ENCODE measurements at regions not wholly inside any gene's neighbourhood (a gene's known extent, or its start where the extent isn't known, plus 50 kb on each side); places are given as distances from the start of the nearest gene placed in this dataset.
A peak's percentile ranks its signal among the peaks of the same experiment; 100 is the strongest.

- Histone ChIP-seq H3K18ac (ENCODE audit: low read depth in 1 of 2, low read length in 2 of 2) (no peak overlapping the region), H2AFZ (ENCODE audit: low read depth, low read length) (no peak overlapping the region), H3K9me3 (ENCODE audit: control insufficient read depth, low read length) (no peaks in the 10 kb centered on the region), H2BK12ac (ENCODE audit: low read length in 2 of 2) (no peak overlapping the region), H4K91ac (ENCODE audit: low read length) (no peak overlapping the region), H3K4me2 (ENCODE audit: low read length, poor library complexity, severe bottlenecking) (no peak overlapping the region), H3K4me3 (ENCODE audit: insufficient read depth in 1 of 2, low read depth in 1 of 2, low read length in 2 of 2) (no peak overlapping the region), H4K8ac (ENCODE audit: low read length) (no peak overlapping the region), H3K4ac (ENCODE audit: low read depth in 1 of 2, low read length in 2 of 2) (no peak overlapping the region), H2BK120ac (ENCODE audit: low read depth, low read length) (no peak overlapping the region), H2AK5ac (ENCODE audit: low read length, severe bottlenecking) (no peak overlapping the region), H2BK15ac (ENCODE audit: low read depth, poor library complexity, severe bottlenecking) (no peak overlapping the region), H3K14ac (ENCODE audit: low read length in 2 of 2) (no peak overlapping the region), H3K9ac (ENCODE audit: low read length) (no peak overlapping the region), H3K23ac (ENCODE audit: low read length in 2 of 2) (no peak overlapping the region), H3K79me1 (replicated peaks; ENCODE audit: low read length, poor library complexity, severe bottlenecking) (no peaks in the 10 kb centered on the region), H3K27me3 (ENCODE audit: control insufficient read depth in 1 of 2, insufficient read depth in 1 of 2, low read length in 2 of 2) (no peaks in the 10 kb centered on the region), H3K27ac (ENCODE audit: low read length, poor library complexity, severe bottlenecking) (no peak overlapping the region), H2BK5ac (ENCODE audit: low read depth, low read length, poor library complexity, severe bottlenecking) (no peak overlapping the region), H3K36me3 (ENCODE audit: control insufficient read depth in 1 of 2, insufficient read depth in 2 of 2, low read depth in 1 of 2, low read length in 2 of 2) (no peaks in the 10 kb centered on the region), H3K4me1 (ENCODE audit: control insufficient read depth, insufficient read depth, low read depth, low read length) (no peaks in the 10 kb centered on the region)
- DNase-seq = no peak
- 84% methylated on average over 6 of the region's 6 CpGs for WGBS
These were observed 429.0 kb upstream of the ATP11B start for GRCh38 chr3:182364323-182364722.

DNA sequence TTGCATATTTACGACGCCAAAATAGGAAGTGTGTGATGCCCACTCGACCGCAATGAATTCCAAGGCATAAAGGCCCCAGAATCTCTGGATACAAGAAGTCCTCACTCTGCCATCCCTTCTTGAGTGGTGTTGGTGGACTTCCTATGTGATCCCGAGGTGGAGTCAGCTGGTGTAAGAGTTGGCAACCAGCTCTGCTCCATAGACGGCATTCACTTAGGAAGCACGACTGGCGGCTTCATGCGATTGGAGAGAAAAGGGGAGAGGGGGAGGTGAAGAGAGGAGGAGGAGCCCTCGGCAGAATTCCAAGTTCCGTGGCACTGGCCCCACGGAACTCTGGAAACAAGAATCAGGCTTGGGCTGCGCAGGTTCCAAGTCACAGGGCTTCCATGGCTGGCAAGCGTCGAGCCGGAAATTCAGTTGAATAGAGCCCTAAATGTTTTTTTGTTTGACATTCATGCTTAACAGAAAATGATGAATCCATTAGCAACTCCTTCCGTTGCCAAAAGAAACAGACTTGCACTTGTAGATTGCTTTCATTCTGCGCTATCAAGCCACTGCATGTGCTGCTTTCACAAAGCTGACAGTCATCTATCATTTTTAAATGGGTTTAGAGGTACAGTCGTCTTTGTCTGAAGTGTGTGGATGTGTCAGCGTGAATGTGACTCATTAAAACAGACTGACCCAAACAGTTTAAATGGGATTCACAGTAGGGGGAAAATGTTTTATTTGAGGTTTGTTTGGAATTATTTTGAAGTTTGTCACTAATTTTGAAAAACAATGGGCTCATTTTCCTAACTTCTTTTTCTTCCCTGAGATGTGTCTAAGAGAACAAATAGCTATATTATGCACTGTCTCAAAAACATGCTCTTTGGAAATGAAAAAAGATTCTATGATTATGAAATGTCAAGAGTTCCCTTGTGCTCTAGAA is 428.3 kb upstream of the ATP11B start:
- WGBS = 74% methylated on average over 20 of the region's 20 CpGs
- Histone ChIP-seq H3K27me3 (ENCODE audit: control insufficient read depth in 1 of 2, insufficient read depth in 1 of 2, low read length in 2 of 2) (no peaks in the 10 kb centered on the region), H4K91ac (ENCODE audit: low read length) (no peak overlapping the region)

DNA sequence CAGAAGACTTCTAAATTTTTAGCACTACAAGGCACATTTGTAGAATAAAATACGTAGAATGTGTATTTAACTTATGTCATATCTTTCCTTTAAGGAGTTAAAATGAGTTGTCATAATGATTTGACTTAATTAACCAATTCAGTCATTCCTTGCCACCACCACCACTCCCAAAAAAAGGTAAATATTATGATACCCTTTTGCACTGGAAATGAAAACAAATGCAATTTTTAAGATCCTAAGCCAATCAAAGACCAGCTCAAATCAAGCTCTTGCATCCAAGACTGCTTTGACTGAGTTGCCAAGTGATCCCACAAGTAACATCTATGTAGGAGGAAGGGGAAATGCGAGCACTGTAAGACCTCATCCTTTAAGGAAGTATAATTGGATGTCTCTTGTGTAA is 426.6 kb upstream of the ATP11B start:
- WGBS = no CpG with 5 or more reads among the region's 2 CpGs
- Histone ChIP-seq H3K9me3 (ENCODE audit: control insufficient read depth, low read length) (no peaks in the 10 kb centered on the region), H3K4me3 (ENCODE audit: insufficient read depth in 1 of 2, low read depth in 1 of 2, low read length in 2 of 2) (no peak overlapping the region), H3K79me1 (replicated peaks; ENCODE audit: low read length, poor library complexity, severe bottlenecking) (no peaks in the 10 kb centered on the region), H3K4me1 (ENCODE audit: control insufficient read depth, insufficient read depth, low read depth, low read length) (no peaks in the 10 kb centered on the region), H2BK5ac (ENCODE audit: low read depth, low read length, poor library complexity, severe bottlenecking) (no peak overlapping the region), H3K9ac (ENCODE audit: low read length) (no peak overlapping the region), H3K27ac (ENCODE audit: low read length, poor library complexity, severe bottlenecking) (no peak overlapping the region), H2AK5ac (ENCODE audit: low read length, severe bottlenecking) (no peak overlapping the region), H3K4ac (ENCODE audit: low read depth in 1 of 2, low read length in 2 of 2) (no peak overlapping the region), H3K27me3 (ENCODE audit: control insufficient read depth in 1 of 2, insufficient read depth in 1 of 2, low read length in 2 of 2) (no peaks in the 10 kb centered on the region), H2BK120ac (ENCODE audit: low read depth, low read length) (no peak overlapping the region), H4K8ac (ENCODE audit: low read length) (no peak overlapping the region), H3K23ac (ENCODE audit: low read length in 2 of 2) (no peak overlapping the region), H4K91ac (ENCODE audit: low read length) (no peak overlapping the region), H3K14ac (ENCODE audit: low read length in 2 of 2) (no peak overlapping the region), H3K36me3 (ENCODE audit: control insufficient read depth in 1 of 2, insufficient read depth in 2 of 2, low read depth in 1 of 2, low read length in 2 of 2) (no peaks in the 10 kb centered on the region), H2BK12ac (ENCODE audit: low read length in 2 of 2) (no peak overlapping the region), H2BK15ac (ENCODE audit: low read depth, poor library complexity, severe bottlenecking) (no peak overlapping the region), H3K18ac (ENCODE audit: low read depth in 1 of 2, low read length in 2 of 2) (no peak overlapping the region), H3K4me2 (ENCODE audit: low read length, poor library complexity, severe bottlenecking) (no peak overlapping the region), H2AFZ (ENCODE audit: low read depth, low read length) (no peak overlapping the region)
- DNase-seq = no peak

More for the DNA sequence above, 428.3 kb upstream of the ATP11B start:
- no peak overlapping the region for H3K4me3 ChIP-seq (ENCODE audit: insufficient read depth in 1 of 2, low read depth in 1 of 2, low read length in 2 of 2)
- H2BK12ac ChIP-seq (ENCODE audit: low read length in 2 of 2) = no peak overlapping the region
- H3K4ac ChIP-seq (ENCODE audit: low read depth in 1 of 2, low read length in 2 of 2) = no peak overlapping the region
- H2BK120ac ChIP-seq (ENCODE audit: low read depth, low read length) = no peak overlapping the region
- H4K8ac ChIP-seq (ENCODE audit: low read length) = no peak overlapping the region
- no peaks in the 10 kb centered on the region for H3K79me1 ChIP-seq (replicated peaks; ENCODE audit: low read length, poor library complexity, severe bottlenecking)
- no peak overlapping the region for H3K9ac ChIP-seq (ENCODE audit: low read length)
- H3K9me3 ChIP-seq (ENCODE audit: control insufficient read depth, low read length) = no peaks in the 10 kb centered on the region
- no peak overlapping the region for H2BK15ac ChIP-seq (ENCODE audit: low read depth, poor library complexity, severe bottlenecking)
- no peak overlapping the region for H3K18ac ChIP-seq (ENCODE audit: low read depth in 1 of 2, low read length in 2 of 2)
- peak overlapping the region; percentile 1 for H3K27ac ChIP-seq (ENCODE audit: low read length, poor library complexity, severe bottlenecking)
- no peak overlapping the region for H2AK5ac ChIP-seq (ENCODE audit: low read length, severe bottlenecking)
- no peak overlapping the region for H3K14ac ChIP-seq (ENCODE audit: low read length in 2 of 2)
- peak; percentile 12 for DNase-seq
- H3K36me3 ChIP-seq (ENCODE audit: control insufficient read depth in 1 of 2, insufficient read depth in 2 of 2, low read depth in 1 of 2, low read length in 2 of 2) = no peaks in the 10 kb centered on the region
- H3K4me2 ChIP-seq (ENCODE audit: low read length, poor library complexity, severe bottlenecking) = peak overlapping the region; percentile 37
- no peak overlapping the region for H3K23ac ChIP-seq (ENCODE audit: low read length in 2 of 2)
- no peak overlapping the region for H2AFZ ChIP-seq (ENCODE audit: low read depth, low read length)
- H2BK5ac ChIP-seq (ENCODE audit: low read depth, low read length, poor library complexity, severe bottlenecking) = no peak overlapping the region
- no peaks in the 10 kb centered on the region for H3K4me1 ChIP-seq (ENCODE audit: control insufficient read depth, insufficient read depth, low read depth, low read length)

- H2BK15ac ChIP-seq (ENCODE audit: low read depth, poor library complexity, severe bottlenecking) = no peak overlapping the region
These were observed 423.4 kb upstream of the ATP11B start for GRCh38 chr3:182369861-182370260.

More at GRCh38 chr3:182369861-182370260, 423.4 kb upstream of the ATP11B start:
- no peaks in the 10 kb centered on the region for H3K4me1 ChIP-seq (ENCODE audit: control insufficient read depth, insufficient read depth, low read depth, low read length)
- H3K4me3 ChIP-seq (ENCODE audit: insufficient read depth in 1 of 2, low read depth in 1 of 2, low read length in 2 of 2) = no peak overlapping the region
- no peak overlapping the region for H4K8ac ChIP-seq (ENCODE audit: low read length)
- H3K14ac ChIP-seq (ENCODE audit: low read length in 2 of 2) = no peak overlapping the region
- no peak overlapping the region for H3K18ac ChIP-seq (ENCODE audit: low read depth in 1 of 2, low read length in 2 of 2)
- H3K4ac ChIP-seq (ENCODE audit: low read depth in 1 of 2, low read length in 2 of 2) = no peak overlapping the region
- no peak overlapping the region for H2BK12ac ChIP-seq (ENCODE audit: low read length in 2 of 2)
- WGBS = no CpG with 5 or more reads among the region's 1 CpG
- no peak overlapping the region for H4K91ac ChIP-seq (ENCODE audit: low read length)
- H3K9me3 ChIP-seq (ENCODE audit: control insufficient read depth, low read length) = no peaks in the 10 kb centered on the region
- H3K4me2 ChIP-seq (ENCODE audit: low read length, poor library complexity, severe bottlenecking) = no peak overlapping the region
- H2AK5ac ChIP-seq (ENCODE audit: low read length, severe bottlenecking) = no peak overlapping the region
- no peak overlapping the region for H3K27ac ChIP-seq (ENCODE audit: low read length, poor library complexity, severe bottlenecking)
- no peak overlapping the region for H2AFZ ChIP-seq (ENCODE audit: low read depth, low read length)
- no peaks in the 10 kb centered on the region for H3K27me3 ChIP-seq (ENCODE audit: control insufficient read depth in 1 of 2, insufficient read depth in 1 of 2, low read length in 2 of 2)
- no peak overlapping the region for H2BK5ac ChIP-seq (ENCODE audit: low read depth, low read length, poor library complexity, severe bottlenecking)
- no peak for DNase-seq
- no peaks in the 10 kb centered on the region for H3K36me3 ChIP-seq (ENCODE audit: control insufficient read depth in 1 of 2, insufficient read depth in 2 of 2, low read depth in 1 of 2, low read length in 2 of 2)
- no peak overlapping the region for H3K9ac ChIP-seq (ENCODE audit: low read length)
- H3K23ac ChIP-seq (ENCODE audit: low read length in 2 of 2) = no peak overlapping the region
- H2BK120ac ChIP-seq (ENCODE audit: low read depth, low read length) = no peak overlapping the region
- no peaks in the 10 kb centered on the region for H3K79me1 ChIP-seq (replicated peaks; ENCODE audit: low read length, poor library complexity, severe bottlenecking)
